CD4-positive, alpha-beta T cell (primary cell): ENCODE measurements at regions not wholly inside any gene's neighbourhood (a gene's known extent, or its start where the extent isn't known, plus 50 kb on each side); places are given as distances from the start of the nearest gene placed in this dataset.

Experiments
- ATAC-seq: fragments of 200-7000 bp; cut with Tn5 transposase; one replicate; pipeline ENCODE4 v1.10.0; 2022; ENCODE audit warnings: mild to moderate bottlenecking; ENCODE audit not compliant: poor library complexity
- CTCF ChIA-PET: fragments of 350-600 bp; sonication (Branson Sonifier 250); formaldehyde crosslinking; loops from one replicate; lab custom pipeline; 2021; ENCODE audit warnings: antibody characterized with exemption, inconsistent platforms; lab: Charles Lee
- POLR2A ChIA-PET: fragments of 350-600 bp; sonication (Branson Sonifier 250); formaldehyde crosslinking; loops from one replicate; lab custom pipeline; 2021; ENCODE audit warnings: antibody characterized with exemption, inconsistent platforms; lab: Charles Lee
- DNase-seq, 14 experiments: peaks; one replicate each; pipeline ENCODE4 v3.0.0-alpha.2; 2013 to 2020; ENCODE audit warnings: mixed read lengths in 2 of 14
- H3K27ac ChIP-seq, 2 donors: one replicate each; pipeline versions ENCODE4 v1.5.1 to v1.7.0; 2013; ENCODE audit warnings: low read length in 2 of 2, low read depth in 1 of 2, mild to moderate bottlenecking in 1 of 2
- H3K27me3 ChIP-seq, 2 experiments: 1 replicate in 1 of 2; 2 replicates in 1 of 2; pipeline versions ENCODE4 v1.6.1 to v1.7.0; 2013; ENCODE audit warnings: low read length in 2 of 2, control low read depth in 1 of 2, mild to moderate bottlenecking in 1 of 2, moderate library complexity in 1 of 2; ENCODE audit not compliant: insufficient read depth in 2 of 2, control insufficient read depth in 1 of 2
- H3K36me3 ChIP-seq: one replicate; pipeline ENCODE4 v1.6.1; 2013; ENCODE audit warnings: low read length, control low read depth; ENCODE audit not compliant: insufficient read depth
- H3K4me1 ChIP-seq: one replicate; pipeline ENCODE4 v1.6.1; 2013; ENCODE audit warnings: low read length, control low read depth; ENCODE audit not compliant: insufficient read depth
- H3K4me3 ChIP-seq: one replicate; pipeline ENCODE4 v1.5.1; 2013; ENCODE audit warnings: mild to moderate bottlenecking, low read length, moderate library complexity
- H3K9me3 ChIP-seq, 2 experiments: 1 replicate in 1 of 2; 2 replicates in 1 of 2; pipeline versions ENCODE4 v1.6.1 to v1.7.0; 2013; ENCODE audit warnings: low read length in 2 of 2, mild to moderate bottlenecking in 2 of 2, control low read depth in 1 of 2, moderate library complexity in 1 of 2; ENCODE audit not compliant: control insufficient read depth in 1 of 2, insufficient read depth in 1 of 2
- H3K27ac Mint-ChIP-seq: one replicate; pipeline ENCODE4 v1.8.0; 2020; ENCODE audit warnings: mixed read lengths
- H3K27me3 Mint-ChIP-seq: one replicate; pipeline ENCODE4 v1.8.0; 2021; ENCODE audit warnings: mixed read lengths
- H3K36me3 Mint-ChIP-seq: one replicate; pipeline ENCODE4 v1.8.0; 2021; ENCODE audit warnings: low read depth, mixed read lengths
- H3K4me1 Mint-ChIP-seq: one replicate; pipeline ENCODE4 v1.8.0; 2021; ENCODE audit warnings: low read depth, mixed read lengths
- H3K4me3 Mint-ChIP-seq: one replicate; pipeline ENCODE4 v1.8.0; 2020; ENCODE audit warnings: mild to moderate bottlenecking, mixed read lengths
- H3K9me3 Mint-ChIP-seq: one replicate; pipeline ENCODE4 v1.8.0; 2020; ENCODE audit warnings: mixed read lengths
- CTCF ChIP-seq: fragments of 200-600 bp; IDR thresholded peaks from one replicate; pipeline ENCODE4 v1.8.0; 2022; ENCODE audit warnings: antibody characterized with exemption, mild to moderate bottlenecking
- intact Hi-C, 2 experiments: fragments of 100-400 bp; cut with DNase I in 1 of 2; cut with micrococcal nuclease in 1 of 2; formaldehyde crosslinking; loops; one replicate each; pipeline versions ENCODE4 v1.15.1 to v1.9.0; 2023 to 2025; cut with DNase I, micrococcal nuclease

- H3K4me1 ChIP-seq = no peaks in the 10 kb centered on the region
- ATAC-seq (no peak), DNase-seq (no peak)
- no peaks in the 10 kb centered on the region for H3K9me3 ChIP-seq
- Mint-ChIP-seq H3K4me1 (no peaks in the 10 kb centered on the region), H3K4me3 (no peak overlapping the region), H3K9me3 (no peaks in the 10 kb centered on the region), H3K27me3 (peaks cover 11% of the 10 kb centered on the region), H3K36me3 (no peaks in the 10 kb centered on the region), H3K27ac (no peak overlapping the region)
- no peak for TF ChIP-seq CTCF
- H3K27me3 ChIP-seq = no peaks in the 10 kb centered on the region
- intact Hi-C loops = no loop called here
- H3K36me3 ChIP-seq = no peaks in the 10 kb centered on the region
- no peak overlapping the region for H3K4me3 ChIP-seq
- CTCF ChIA-PET = no interaction called here
- H3K27ac ChIP-seq = no peak overlapping the region
- POLR2A ChIA-PET = no interaction called here
These were observed 228.8 kb downstream of the HACE1 start for GRCh38 chr6:104630955-104631354.

- H3K4me1 ChIP-seq = no peaks in the 10 kb centered on the region
- no peaks in the 10 kb centered on the region for H3K36me3 ChIP-seq
- no peak for ATAC-seq
- intact Hi-C loops = no loop called here
- ChIA-PET CTCF (no interaction called here), POLR2A (no interaction called here)
- no peak overlapping the region for H3K27ac ChIP-seq
- no peak overlapping the region for H3K27ac Mint-ChIP-seq
- no peaks in the 10 kb centered on the region for H3K27me3 ChIP-seq
- no peaks in the 10 kb centered on the region for H3K9me3 ChIP-seq
- no peak overlapping the region for H3K4me3 ChIP-seq
- no peaks in the 10 kb centered on the region for H3K36me3 Mint-ChIP-seq
- H3K9me3 Mint-ChIP-seq = no peaks in the 10 kb centered on the region
- DNase-seq = no peak
- TF ChIP-seq CTCF = no peak
- H3K27me3 Mint-ChIP-seq = peaks cover 11% of the 10 kb centered on the region
- H3K4me1 Mint-ChIP-seq = no peaks in the 10 kb centered on the region
- no peak overlapping the region for H3K4me3 Mint-ChIP-seq
These were observed 229.2 kb downstream of the HACE1 start for GRCh38 chr6:104630522-104630921.

GRCh38 chr6:104629826-104630225 is 229.9 kb downstream of the HACE1 start:
- POLR2A ChIA-PET = no interaction called here
- no peaks in the 10 kb centered on the region for H3K9me3 ChIP-seq
- DNase-seq = no peak
- TF ChIP-seq CTCF = no peak
- no peaks in the 10 kb centered on the region for H3K4me1 Mint-ChIP-seq
- no peaks in the 10 kb centered on the region for H3K9me3 Mint-ChIP-seq
- no peak for ATAC-seq
- H3K36me3 ChIP-seq = no peaks in the 10 kb centered on the region
- no peaks in the 10 kb centered on the region for H3K36me3 Mint-ChIP-seq
- intact Hi-C loops = no loop called here
- H3K4me3 ChIP-seq = no peak overlapping the region
- CTCF ChIA-PET = no interaction called here
- H3K27me3 Mint-ChIP-seq = peaks cover 11% of the 10 kb centered on the region
- H3K27ac ChIP-seq = no peak overlapping the region
- no peak overlapping the region for H3K4me3 Mint-ChIP-seq
- H3K27me3 ChIP-seq = no peaks in the 10 kb centered on the region
- H3K27ac Mint-ChIP-seq = no peak overlapping the region
- no peaks in the 10 kb centered on the region for H3K4me1 ChIP-seq
